A549 (cell line): ENCODE measurements at regions not wholly inside any gene's neighbourhood (a gene's known extent, or its start where the extent isn't known, plus 50 kb on each side); places are given as distances from the start of the nearest gene placed in this dataset.

Source experiments
- ATAC-seq, 2 experiments: fragments of 200-7000 bp in 1 of 2; fragments of >200 bp in 1 of 2; cut with Nextera tagmentation in 1 of 2; cut with Tn5 transposase in 1 of 2; 3 replicates each; pipeline versions ENCODE4 v1.8.0 to v1.9.1; 2018 to 2020; ENCODE audit warnings: mild to moderate bottlenecking in 1 of 2, moderate library complexity in 1 of 2
- CTCF ChIA-PET: fragments of 300-600 bp; sonication (Branson Sonifier 250); formaldehyde crosslinking; extraction: SDS; loops from one replicate; lab custom pipeline; 2021; ENCODE audit warnings: antibody characterized with exemption, inconsistent platforms; lab: Yijun Ruan, JAX
- POLR2A ChIA-PET: fragments of 350-600 bp; formaldehyde crosslinking; extraction: SDS; loops from one replicate; lab custom pipeline; 2021; ENCODE audit warnings: antibody characterized with exemption, inconsistent platforms; lab: Yijun Ruan, JAX
- DNase-seq, 2 experiments: peaks; one replicate each; pipeline versions ENCODE4 v3.0.0 to v3.0.0-alpha.2; 2011 to 2016; ENCODE audit warnings: low read depth in 1 of 2, low spot score in 1 of 2
- FAIRE-seq: peaks from 2 replicates; lab custom pipeline; 2011; peaks lifted over from hg19 to GRCh38; lab: Jason Lieb, UNC
- H3K27ac ChIP-seq, 2 experiments: fragments of >200 bp; sonication (Bioruptor Twin); formaldehyde crosslinking; 3 replicates each; pipeline ENCODE4 v1.5.1; 2016 to 2017
- H3K4me1 ChIP-seq: fragments of >200 bp; sonication (Bioruptor Twin); formaldehyde crosslinking; 3 replicates; pipeline ENCODE4 v1.6.1; 2016
- H3K4me2 ChIP-seq: fragments of >200 bp; sonication (Bioruptor Twin); formaldehyde crosslinking; 3 replicates; pipeline ENCODE4 v1.6.1; 2016
- H3K4me3 ChIP-seq: fragments of >200 bp; sonication (Bioruptor Twin); formaldehyde crosslinking; 3 replicates; pipeline ENCODE4 v1.5.1; 2016
- H3K9me3 ChIP-seq: fragments of >200 bp; sonication (Bioruptor Twin); formaldehyde crosslinking; 3 replicates; pipeline ENCODE4 v1.6.1; 2016
- CEBPB ChIP-seq, 2 experiments: fragments of >200 bp in 1 of 2; sonication (Bioruptor Twin) in 1 of 2; formaldehyde crosslinking in 1 of 2; IDR thresholded peaks; 2 replicates each; pipeline ENCODE4 v1.6.1; 2012 to 2016
- CHD4 ChIP-seq: fragments of 200-600 bp; sonication (generic); IDR thresholded peaks from 2 replicates; pipeline ENCODE4 v1.6.1; 2016; ENCODE audit warnings: antibody characterized with exemption, mild to moderate bottlenecking, borderline replicate concordance
- EP300 ChIP-seq, 2 experiments: fragments of >200 bp; sonication (Bioruptor Twin); formaldehyde crosslinking; IDR thresholded peaks; 2 replicates in 1 of 2; 3 replicates in 1 of 2; pipeline ENCODE4 v1.6.1; 2016 to 2017
- FOSB ChIP-seq: fragments of 250-450 bp; sonication (Bioruptor Pico); IDR thresholded peaks from 2 replicates; pipeline ENCODE4 v1.5.0; 2020; ENCODE audit warnings: mild to moderate bottlenecking, moderate library complexity
- FOSL2 ChIP-seq, 2 experiments: fragments of 450-650 bp in 1 of 2; fragments of >200 bp in 1 of 2; sonication (Bioruptor Twin) in 1 of 2; formaldehyde crosslinking; IDR thresholded peaks; 2 replicates each; pipeline versions ENCODE4 v1.5.0 to v1.6.1; 2016 to 2020; ENCODE audit warnings: mild to moderate bottlenecking in 1 of 2, moderate library complexity in 1 of 2
- GATA3 ChIP-seq: IDR thresholded peaks from 2 replicates; pipeline ENCODE4 v1.6.1; 2012; ENCODE audit warnings: borderline replicate concordance
- HDAC2 ChIP-seq: fragments of 200-600 bp; sonication (generic); IDR thresholded peaks from 2 replicates; pipeline ENCODE4 v1.6.1; 2016
- JUN ChIP-seq, 2 experiments: fragments of >200 bp; sonication (Bioruptor Twin); formaldehyde crosslinking; IDR thresholded peaks; 2 replicates in 1 of 2; 3 replicates in 1 of 2; pipeline ENCODE4 v1.6.1; 2016 to 2017
- KDM5A ChIP-seq: fragments of 200-600 bp; sonication (generic); IDR thresholded peaks from 2 replicates; pipeline ENCODE4 v1.6.1; 2016; ENCODE audit warnings: antibody characterized with exemption, mild to moderate bottlenecking
- MAFK ChIP-seq: fragments of 450-650 bp; IDR thresholded peaks from 2 replicates; pipeline ENCODE4 v1.6.1; 2014; ENCODE audit not compliant: partially characterized antibody
- MAZ ChIP-seq: fragments of 150-350 bp; IDR thresholded peaks from 2 replicates; pipeline ENCODE4 v1.6.1; 2014; ENCODE audit warnings: antibody characterized with exemption, low read depth, low read length, borderline replicate concordance
- NPAS2 ChIP-seq: fragments of 250-450 bp; sonication (Bioruptor Pico); IDR thresholded peaks from 2 replicates; pipeline ENCODE4 v1.8.0; 2022; ENCODE audit warnings: mild to moderate bottlenecking, moderate library complexity, borderline replicate concordance
- NR3C1 ChIP-seq: fragments of >200 bp; sonication (Bioruptor Twin); formaldehyde crosslinking; IDR thresholded peaks from 3 replicates; pipeline ENCODE4 v1.6.1; 2017
- POLR2AphosphoS2 ChIP-seq: conservative IDR thresholded peaks from 2 replicates; pipeline ENCODE4 v1.6.1; 2012; ENCODE audit warnings: low read length, improper control_type of control experiment, inconsistent platforms
- RAD21 ChIP-seq, 2 experiments: fragments of >200 bp in 1 of 2; sonication (Bioruptor Twin) in 1 of 2; formaldehyde crosslinking in 1 of 2; IDR thresholded peaks in 1 of 2; conservative IDR thresholded peaks in 1 of 2; 2 replicates in 1 of 2; 3 replicates in 1 of 2; pipeline ENCODE4 v1.6.1; 2012 to 2018; ENCODE audit warnings: inconsistent platforms in 1 of 2
- RARB ChIP-seq: fragments of 250-450 bp; sonication (Bioruptor Pico); IDR thresholded peaks from 2 replicates; pipeline ENCODE4 v1.8.0; 2021; ENCODE audit warnings: mild to moderate bottlenecking, moderate library complexity
- RCOR1 ChIP-seq: fragments of 150-350 bp; IDR thresholded peaks from 2 replicates; pipeline ENCODE4 v1.6.1; 2014; ENCODE audit warnings: antibody characterized with exemption, low read length, low read depth
- RNF2 ChIP-seq: fragments of 200-600 bp; sonication (generic); IDR thresholded peaks from 2 replicates; pipeline ENCODE4 v1.6.1; 2016; ENCODE audit warnings: low read depth, mild to moderate bottlenecking, antibody characterized with exemption, moderate library complexity, borderline replicate concordance
- SMC3 ChIP-seq: fragments of >200 bp; sonication (Bioruptor Twin); formaldehyde crosslinking; IDR thresholded peaks from 3 replicates; pipeline ENCODE4 v1.6.1; 2018; ENCODE audit warnings: inconsistent platforms
- SREBF2 ChIP-seq: fragments of 450-650 bp; IDR thresholded peaks from 2 replicates; pipeline ENCODE4 v1.6.1; 2014; ENCODE audit warnings: mild to moderate bottlenecking, moderate library complexity
- TFCP2L1 ChIP-seq: fragments of 250-450 bp; sonication (Bioruptor Pico); IDR thresholded peaks from 2 replicates; pipeline ENCODE4 v1.5.0; 2021; ENCODE audit warnings: mild to moderate bottlenecking
- ZC3H11A ChIP-seq: fragments of 450-650 bp; IDR thresholded peaks from 2 replicates; pipeline ENCODE4 v1.6.1; 2014; ENCODE audit warnings: antibody characterized with exemption, mild to moderate bottlenecking
- ZNF302 ChIP-seq: fragments of 250-450 bp; sonication (Bioruptor Pico); IDR thresholded peaks from 2 replicates; pipeline ENCODE4 v1.9.0; 2021; ENCODE audit warnings: inconsistent platforms, mild to moderate bottlenecking, moderate library complexity
- WGBS: methylation state at CpG from one replicate; pipeline ENCODE4 v1.1.6; 2017; ENCODE audit errors: missing lambda C conversion rate; 5-methylcytosine and 5-hydroxymethylcytosine counted together
- TF ChIP-seq, protein P1 (sequence below): fragments of >200 bp; sonication (Bioruptor Twin); formaldehyde crosslinking; IDR thresholded peaks from 3 replicates; pipeline ENCODE4 v1.5.1; 2016
- TF ChIP-seq, protein P2 (sequence below): fragments of 150-350 bp; IDR thresholded peaks from 2 replicates; pipeline ENCODE4 v1.6.1; 2014; ENCODE audit warnings: low read depth, mild to moderate bottlenecking, low read length
- TF ChIP-seq, protein P3 (sequence below): IDR thresholded peaks from 2 replicates; pipeline ENCODE4 v1.6.1; 2012

DNA sequence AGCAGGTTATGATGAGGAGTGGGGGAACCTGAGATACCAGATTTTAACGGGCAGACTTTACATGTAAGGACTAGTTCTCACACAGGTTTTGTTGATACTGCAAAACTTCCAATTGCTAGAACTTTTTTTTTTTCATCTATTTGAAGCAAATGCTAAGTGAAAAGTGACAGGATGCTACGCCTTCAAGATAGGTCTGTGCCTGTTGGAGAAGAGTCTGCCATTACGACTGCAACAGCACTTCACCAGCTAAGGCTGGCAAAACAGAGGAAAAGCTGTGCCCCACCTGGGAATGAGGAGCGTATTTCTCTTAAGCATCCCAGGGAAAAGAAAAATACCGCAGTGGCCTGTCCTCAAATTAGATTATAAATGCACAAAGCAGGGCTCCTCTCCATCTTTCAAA, 102.0 kb upstream of the CDH6 start:
- Histone ChIP-seq H3K4me3 (no peak overlapping the region), H3K4me2 (no peak overlapping the region), H3K9me3 (0 out of 3 replicates have a peak, but pooled peaks cover 5% of the 10 kb centered on the region), H3K4me1 (no peaks in the 10 kb centered on the region), H3K27ac (no peak overlapping the region)
- ChIA-PET POLR2A (no interaction called here), CTCF (no interaction called here)
- 44% methylated on average over 5 of the region's 5 CpGs for WGBS
- no peak for TF ChIP-seq GATA3
- no peak for TF ChIP-seq RCOR1
- ATAC-seq: no peak
- FAIRE-seq: no peak
- no peak for DNase-seq

DNA sequence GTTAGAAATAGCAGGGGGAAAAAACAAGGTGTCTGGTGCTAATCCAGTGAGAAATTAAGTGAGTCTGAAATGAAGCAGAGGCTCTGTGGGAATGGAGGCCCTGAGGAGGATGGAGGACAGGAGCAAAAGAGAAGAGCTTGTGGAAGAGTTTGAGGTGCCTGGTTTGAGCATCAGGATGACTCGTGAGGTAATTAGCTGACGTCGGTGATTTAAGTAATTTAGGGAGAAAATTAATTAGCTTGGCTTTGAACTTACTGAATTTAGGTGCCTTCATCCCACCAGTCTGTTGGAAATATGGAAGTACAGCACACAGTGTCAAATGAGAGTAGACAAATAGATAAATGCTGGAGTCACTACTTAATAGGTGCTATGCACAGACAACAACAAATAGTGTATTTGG, 103.0 kb upstream of the CDH6 start:
- TF ChIP-seq MAZ (no peak), FOSL2 (IDR thresholded peaks at IDR 0.05) (no peak), FOSL2 (CRISPR knock-in tag; IDR thresholded peaks at IDR 0.05) (no peak), MAFK (peak; percentile 46), HDAC2 (no peak), SMC3 (no peak)
- TF ChIP-seq, protein P1, sequence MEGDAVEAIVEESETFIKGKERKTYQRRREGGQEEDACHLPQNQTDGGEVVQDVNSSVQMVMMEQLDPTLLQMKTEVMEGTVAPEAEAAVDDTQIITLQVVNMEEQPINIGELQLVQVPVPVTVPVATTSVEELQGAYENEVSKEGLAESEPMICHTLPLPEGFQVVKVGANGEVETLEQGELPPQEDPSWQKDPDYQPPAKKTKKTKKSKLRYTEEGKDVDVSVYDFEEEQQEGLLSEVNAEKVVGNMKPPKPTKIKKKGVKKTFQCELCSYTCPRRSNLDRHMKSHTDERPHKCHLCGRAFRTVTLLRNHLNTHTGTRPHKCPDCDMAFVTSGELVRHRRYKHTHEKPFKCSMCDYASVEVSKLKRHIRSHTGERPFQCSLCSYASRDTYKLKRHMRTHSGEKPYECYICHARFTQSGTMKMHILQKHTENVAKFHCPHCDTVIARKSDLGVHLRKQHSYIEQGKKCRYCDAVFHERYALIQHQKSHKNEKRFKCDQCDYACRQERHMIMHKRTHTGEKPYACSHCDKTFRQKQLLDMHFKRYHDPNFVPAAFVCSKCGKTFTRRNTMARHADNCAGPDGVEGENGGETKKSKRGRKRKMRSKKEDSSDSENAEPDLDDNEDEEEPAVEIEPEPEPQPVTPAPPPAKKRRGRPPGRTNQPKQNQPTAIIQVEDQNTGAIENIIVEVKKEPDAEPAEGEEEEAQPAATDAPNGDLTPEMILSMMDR: no peak
- Histone ChIP-seq H3K4me3 (no peak overlapping the region), H3K27ac (no peak overlapping the region), H3K4me2 (no peak overlapping the region), H3K9me3 (0 out of 3 replicates have a peak, but pooled peaks cover 5% of the 10 kb centered on the region), H3K4me1 (no peaks in the 10 kb centered on the region)
- no peak for FAIRE-seq
- 26% methylated on average over 3 of the region's 3 CpGs for WGBS
- no peak for ATAC-seq
- POLR2A ChIA-PET: no interaction called here
- CTCF ChIA-PET: no interaction called here
- no peak for DNase-seq

DNA sequence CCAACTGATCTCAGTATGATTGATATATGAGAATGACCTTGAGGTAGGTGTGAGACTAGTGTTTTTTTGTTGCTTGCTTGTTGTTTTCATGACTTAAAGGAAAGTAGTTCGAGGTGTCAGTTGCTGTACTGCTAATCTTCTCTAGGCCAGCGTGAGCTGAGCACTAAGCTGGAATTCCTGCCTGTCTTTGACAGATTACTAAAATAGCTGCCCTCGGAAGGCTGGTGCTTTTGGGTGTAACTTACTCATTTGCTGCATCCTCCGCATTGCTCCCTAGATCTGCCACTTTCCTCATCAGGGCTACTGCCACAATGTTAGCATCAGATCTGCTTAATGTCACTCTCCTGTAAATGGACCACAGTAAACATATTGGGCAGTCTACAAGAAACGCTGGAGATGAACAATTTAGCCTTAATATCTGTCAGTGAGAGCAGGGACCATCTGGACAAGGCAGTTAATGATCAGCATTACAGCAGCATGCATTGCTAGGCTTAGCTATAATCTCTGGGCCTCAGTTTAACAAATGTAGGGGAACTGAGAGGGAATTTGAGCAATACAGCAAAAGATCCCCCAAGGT, 106.6 kb upstream of the CDH6 start:
- WGBS: 31% methylated on average over 5 of the region's 5 CpGs
- Histone ChIP-seq H3K27ac (no peak overlapping the region), H3K9me3 (0 out of 3 replicates have a peak, but pooled peaks cover 5% of the 10 kb centered on the region), H3K4me1 (no peaks in the 10 kb centered on the region), H3K4me2 (no peak overlapping the region), H3K4me3 (no peak overlapping the region)
- TF ChIP-seq RAD21 (conservative IDR thresholded peaks at IDR 0.05 in 1 of 2, IDR thresholded peaks at IDR 0.05 in 1 of 2) (no peak), ZNF302 (CRISPR knock-in tag) (no peak), KDM5A (no peak), POLR2AphosphoS2 (no peak), ZC3H11A (no peak), HDAC2 (no peak), CEBPB (IDR thresholded peaks at IDR 0.05) (no peak), SREBF2 (no peak), NR3C1 (no peak), TFCP2L1 (CRISPR knock-in tag) (no peak), CHD4 (no peak), NPAS2 (CRISPR knock-in tag) (no peak), RNF2 (no peak), EP300 (IDR thresholded peaks at IDR 0.05) (no peak), RARB (CRISPR knock-in tag) (no peak), FOSB (CRISPR knock-in tag) (no peak), JUN (IDR thresholded peaks at IDR 0.05) (no peak)
- TF ChIP-seq, protein P2, sequence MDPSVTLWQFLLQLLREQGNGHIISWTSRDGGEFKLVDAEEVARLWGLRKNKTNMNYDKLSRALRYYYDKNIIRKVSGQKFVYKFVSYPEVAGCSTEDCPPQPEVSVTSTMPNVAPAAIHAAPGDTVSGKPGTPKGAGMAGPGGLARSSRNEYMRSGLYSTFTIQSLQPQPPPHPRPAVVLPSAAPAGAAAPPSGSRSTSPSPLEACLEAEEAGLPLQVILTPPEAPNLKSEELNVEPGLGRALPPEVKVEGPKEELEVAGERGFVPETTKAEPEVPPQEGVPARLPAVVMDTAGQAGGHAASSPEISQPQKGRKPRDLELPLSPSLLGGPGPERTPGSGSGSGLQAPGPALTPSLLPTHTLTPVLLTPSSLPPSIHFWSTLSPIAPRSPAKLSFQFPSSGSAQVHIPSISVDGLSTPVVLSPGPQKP: no peak
- TF ChIP-seq, protein P3, sequence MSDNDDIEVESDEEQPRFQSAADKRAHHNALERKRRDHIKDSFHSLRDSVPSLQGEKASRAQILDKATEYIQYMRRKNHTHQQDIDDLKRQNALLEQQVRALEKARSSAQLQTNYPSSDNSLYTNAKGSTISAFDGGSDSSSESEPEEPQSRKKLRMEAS: no peak
- ChIA-PET POLR2A (no interaction called here), CTCF (no interaction called here)
- ATAC-seq: no peak
- FAIRE-seq: no peak
- DNase-seq: no peak
